Trophoblast cell (in vitro differentiated cells and primary cell): ENCODE measurements at regions not wholly inside any gene's neighbourhood (a gene's known extent, or its start where the extent isn't known, plus 50 kb on each side); places are given as distances from the start of the nearest gene placed in this dataset.
"Not testable (repeated sequence)": the region's sequence is repeated elsewhere in the genome, so short reads cannot be mapped to it uniquely, and the experiment has no call there.

Experiments used
- DNase-seq, 2 donors: peaks; one replicate each; pipeline ENCODE4 v3.0.0-alpha.2; 2016
- H2AFZ ChIP-seq: 2 replicates; pipeline ENCODE4 v1.6.1; 2013; ENCODE audit warnings: low read length, moderate library complexity, mild to moderate bottlenecking; ENCODE audit not compliant: insufficient read depth, poor library complexity
- H2AK5ac ChIP-seq: 2 replicates; pipeline ENCODE4 v1.6.1; 2013; ENCODE audit warnings: mild to moderate bottlenecking, low read length
- H2BK120ac ChIP-seq: 2 replicates; pipeline ENCODE4 v1.6.1; 2013; ENCODE audit warnings: low read length, mild to moderate bottlenecking, moderate library complexity; ENCODE audit not compliant: insufficient read depth, poor library complexity
- H2BK12ac ChIP-seq: 2 replicates; pipeline ENCODE4 v1.6.1; 2013; ENCODE audit warnings: mild to moderate bottlenecking, low read length, moderate library complexity
- H2BK5ac ChIP-seq: 2 replicates; pipeline ENCODE4 v1.6.1; 2013; ENCODE audit warnings: low read length, low read depth, moderate library complexity, mild to moderate bottlenecking; ENCODE audit not compliant: poor library complexity
- H3K14ac ChIP-seq: 2 replicates; pipeline ENCODE4 v1.6.1; 2013; ENCODE audit warnings: mild to moderate bottlenecking, low read length
- H3K18ac ChIP-seq: 2 replicates; pipeline ENCODE4 v1.6.1; 2013; ENCODE audit warnings: mild to moderate bottlenecking, low read length
- H3K23ac ChIP-seq: 2 replicates; pipeline ENCODE4 v1.6.1; 2013; ENCODE audit warnings: low read length
- H3K27ac ChIP-seq: 2 replicates; pipeline ENCODE4 v1.5.1; 2013; ENCODE audit warnings: low read depth, mild to moderate bottlenecking, inconsistent platforms, low read length, moderate library complexity
- H3K27me3 ChIP-seq: 2 replicates; pipeline ENCODE4 v1.6.1; 2013; ENCODE audit warnings: inconsistent platforms, mild to moderate bottlenecking, low read length, moderate library complexity; ENCODE audit not compliant: insufficient read depth
- H3K36me3 ChIP-seq, 2 experiments: 1 replicate in 1 of 2; 2 replicates in 1 of 2; pipeline ENCODE4 v1.6.1; 2013; ENCODE audit warnings: low read length in 2 of 2, mild to moderate bottlenecking in 2 of 2, moderate library complexity in 1 of 2; ENCODE audit not compliant: insufficient read depth in 2 of 2, control insufficient read depth in 1 of 2
- H3K4ac ChIP-seq: 2 replicates; pipeline ENCODE4 v1.6.1; 2013; ENCODE audit warnings: low read depth, mild to moderate bottlenecking, low read length, moderate library complexity
- H3K4me1 ChIP-seq, 2 experiments: 1 replicate in 1 of 2; 2 replicates in 1 of 2; pipeline ENCODE4 v1.6.1; 2013; ENCODE audit warnings: low read length in 2 of 2, mild to moderate bottlenecking in 2 of 2, moderate library complexity in 1 of 2; ENCODE audit not compliant: insufficient read depth in 2 of 2, control insufficient read depth in 1 of 2
- H3K4me2 ChIP-seq: 2 replicates; pipeline ENCODE4 v1.6.1; 2013; ENCODE audit warnings: inconsistent platforms, mild to moderate bottlenecking, low read length, moderate library complexity
- H3K4me3 ChIP-seq: 2 replicates; pipeline ENCODE4 v1.5.1; 2013; ENCODE audit warnings: mild to moderate bottlenecking, low read depth, low read length, inconsistent platforms
- H3K79me1 ChIP-seq: one replicate; pipeline ENCODE4 v1.6.1; 2013; ENCODE audit warnings: low read length
- H3K79me2 ChIP-seq: 2 replicates; pipeline ENCODE4 v1.6.1; 2013; ENCODE audit warnings: low read length, mild to moderate bottlenecking; ENCODE audit not compliant: control insufficient read depth, insufficient read depth, poor library complexity
- H3K9ac ChIP-seq: 2 replicates; pipeline ENCODE4 v1.6.1; 2013; ENCODE audit warnings: mild to moderate bottlenecking, low read length
- H3K9me3 ChIP-seq: 2 replicates; pipeline ENCODE4 v1.6.1; 2013; ENCODE audit warnings: low read depth, mild to moderate bottlenecking, control low read depth, inconsistent platforms, low read length; ENCODE audit not compliant: insufficient read depth
- H4K12ac ChIP-seq: 2 replicates; pipeline ENCODE4 v1.6.1; 2013; ENCODE audit warnings: low read depth, mild to moderate bottlenecking, low read length, moderate library complexity
- H4K8ac ChIP-seq: 2 replicates; pipeline ENCODE4 v1.6.1; 2013; ENCODE audit warnings: low read depth, mild to moderate bottlenecking, low read length, moderate library complexity
- H4K91ac ChIP-seq: one replicate; pipeline ENCODE4 v1.6.1; 2013; ENCODE audit warnings: low read depth, mild to moderate bottlenecking, low read length, moderate library complexity
- WGBS: extraction: QIAGEN DNeasy Blood & Tissue Kit; methylation state at CpG from one replicate; pipeline ENCODE4 v1.1.7; 2013; ENCODE audit warnings: missing lambda C conversion rate; ENCODE audit not compliant: insufficient read length, insufficient coverage; ENCODE audit errors: extremely low coverage; 5-methylcytosine and 5-hydroxymethylcytosine counted together

- H2BK120ac ChIP-seq, H2BK12ac ChIP-seq, H3K4me1 ChIP-seq, H3K79me2 ChIP-seq, H3K27ac ChIP-seq, H3K14ac ChIP-seq, H3K27me3 ChIP-seq, H4K12ac ChIP-seq, H4K91ac ChIP-seq, H4K8ac ChIP-seq, H3K9ac ChIP-seq, H3K4me2 ChIP-seq, H3K23ac ChIP-seq, H3K36me3 ChIP-seq, H3K18ac ChIP-seq, H2BK5ac ChIP-seq, H3K9me3 ChIP-seq, H3K4ac ChIP-seq, DNase-seq, H3K4me3 ChIP-seq, H3K79me1 ChIP-seq, H2AFZ ChIP-seq, H2AK5ac ChIP-seq: not testable (repeated sequence)
- WGBS = no CpG with 5 or more reads among the region's 17 CpGs
These were observed 109.2 kb downstream of the NPIPB11 start for GRCh38 chr16:29297144-29297808.

DNA sequence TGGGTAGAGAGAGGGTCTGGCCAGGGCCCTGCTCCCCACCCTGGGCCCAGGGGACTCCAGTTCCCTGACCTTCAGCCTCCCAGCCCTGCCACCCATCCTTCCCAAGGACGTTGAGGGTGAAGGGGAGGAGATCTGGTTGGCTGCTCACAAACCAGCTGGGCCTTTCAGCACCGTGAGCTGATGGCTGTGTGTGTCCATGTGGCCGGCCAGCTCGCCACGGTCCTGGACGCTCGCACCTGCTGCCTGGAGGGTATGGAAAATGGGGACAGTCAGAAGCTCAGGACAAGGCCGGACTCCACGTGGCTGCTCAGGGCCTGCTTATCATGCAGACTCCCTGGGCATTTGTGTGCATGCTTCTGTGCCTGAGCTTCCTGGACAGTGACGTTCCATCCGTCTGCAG, 110.3 kb downstream of the NPIPB11 start:
- not testable (repeated sequence) for H3K4me3 ChIP-seq, H4K8ac ChIP-seq, H3K79me2 ChIP-seq, H3K27me3 ChIP-seq, H3K23ac ChIP-seq, H2AFZ ChIP-seq, H2AK5ac ChIP-seq, H3K4ac ChIP-seq, H2BK5ac ChIP-seq, H3K9me3 ChIP-seq, H4K12ac ChIP-seq, H2BK120ac ChIP-seq, H3K27ac ChIP-seq, H3K36me3 ChIP-seq, H4K91ac ChIP-seq, H2BK12ac ChIP-seq, H3K18ac ChIP-seq, H3K14ac ChIP-seq, H3K9ac ChIP-seq, DNase-seq, H3K4me2 ChIP-seq
- no CpG with 5 or more reads among the region's 11 CpGs for WGBS
- peaks cover 10% of the 10 kb centered on the region for H3K79me1 ChIP-seq
- H3K4me1 ChIP-seq = peaks cover 8 to 11% of the 10 kb centered on the region in 2 experiments

GRCh38 chr16:29294951-29295795, 111.3 kb downstream of the NPIPB11 start:
- Histone ChIP-seq H4K91ac (peak overlapping the region; percentile 11), H3K4me1 (peaks cover 12 to 17% of the 10 kb centered on the region in 2 experiments), H3K79me1 (peaks cover 15% of the 10 kb centered on the region)
- H4K8ac ChIP-seq, H2BK12ac ChIP-seq, H2AK5ac ChIP-seq, H2AFZ ChIP-seq, H2BK120ac ChIP-seq, H3K27ac ChIP-seq, H3K14ac ChIP-seq, H3K36me3 ChIP-seq, H4K12ac ChIP-seq, H3K18ac ChIP-seq, H3K79me2 ChIP-seq, H2BK5ac ChIP-seq, DNase-seq, H3K23ac ChIP-seq, H3K9ac ChIP-seq, H3K27me3 ChIP-seq, H3K4me3 ChIP-seq, H3K9me3 ChIP-seq, H3K4ac ChIP-seq, H3K4me2 ChIP-seq: not testable (repeated sequence)
- no CpG with 5 or more reads among the region's 21 CpGs for WGBS

- not testable (repeated sequence) for H4K12ac ChIP-seq, H4K8ac ChIP-seq, H3K4me2 ChIP-seq, H3K79me2 ChIP-seq, H3K9ac ChIP-seq, DNase-seq, H3K23ac ChIP-seq, H2AFZ ChIP-seq, H2AK5ac ChIP-seq, H3K18ac ChIP-seq, H3K9me3 ChIP-seq, H3K36me3 ChIP-seq, H3K4me3 ChIP-seq, H3K27ac ChIP-seq, H2BK120ac ChIP-seq, H3K27me3 ChIP-seq, H2BK12ac ChIP-seq, H3K14ac ChIP-seq, H2BK5ac ChIP-seq, H3K4ac ChIP-seq
- Histone ChIP-seq H3K4me1 (peaks cover 13 to 22% of the 10 kb centered on the region in 2 experiments), H4K91ac (peak overlapping the region; percentile 11), H3K79me1 (peaks cover 18% of the 10 kb centered on the region)
- no CpG with 5 or more reads among the region's 12 CpGs for WGBS
These were observed 112.0 kb downstream of the NPIPB11 start for GRCh38 chr16:29294400-29294933.
